Hepatocyte (in vitro differentiated cells): ENCODE measurements at regions not wholly inside any gene's neighbourhood (a gene's known extent, or its start where the extent isn't known, plus 50 kb on each side); places are given as distances from the start of the nearest gene placed in this dataset.

Source experiments
- CTCF ChIP-seq: fragments of 200-600 bp; sonication (generic); IDR thresholded peaks from 2 replicates; pipeline ENCODE4 v1.5.1; 2016; ENCODE audit warnings: antibody characterized with exemption, mild to moderate bottlenecking; ENCODE audit not compliant: poor library complexity
- EZH2 ChIP-seq: fragments of 200-600 bp; sonication (generic); IDR thresholded peaks from 2 replicates; pipeline ENCODE4 v1.6.1; 2016; ENCODE audit warnings: antibody characterized with exemption, mild to moderate bottlenecking, borderline replicate concordance

- no peak for TF ChIP-seq EZH2
- TF ChIP-seq CTCF = no peak
These were observed 639.8 kb downstream of the TMEM121 start for GRCh38 chr14:106166232-106166631.
